ENCODE measurements at regions not wholly inside any gene's neighbourhood (a gene's known extent, or its start where the extent isn't known, plus 50 kb on each side); places are given as distances from the start of the nearest gene placed in this dataset.

DNA sequence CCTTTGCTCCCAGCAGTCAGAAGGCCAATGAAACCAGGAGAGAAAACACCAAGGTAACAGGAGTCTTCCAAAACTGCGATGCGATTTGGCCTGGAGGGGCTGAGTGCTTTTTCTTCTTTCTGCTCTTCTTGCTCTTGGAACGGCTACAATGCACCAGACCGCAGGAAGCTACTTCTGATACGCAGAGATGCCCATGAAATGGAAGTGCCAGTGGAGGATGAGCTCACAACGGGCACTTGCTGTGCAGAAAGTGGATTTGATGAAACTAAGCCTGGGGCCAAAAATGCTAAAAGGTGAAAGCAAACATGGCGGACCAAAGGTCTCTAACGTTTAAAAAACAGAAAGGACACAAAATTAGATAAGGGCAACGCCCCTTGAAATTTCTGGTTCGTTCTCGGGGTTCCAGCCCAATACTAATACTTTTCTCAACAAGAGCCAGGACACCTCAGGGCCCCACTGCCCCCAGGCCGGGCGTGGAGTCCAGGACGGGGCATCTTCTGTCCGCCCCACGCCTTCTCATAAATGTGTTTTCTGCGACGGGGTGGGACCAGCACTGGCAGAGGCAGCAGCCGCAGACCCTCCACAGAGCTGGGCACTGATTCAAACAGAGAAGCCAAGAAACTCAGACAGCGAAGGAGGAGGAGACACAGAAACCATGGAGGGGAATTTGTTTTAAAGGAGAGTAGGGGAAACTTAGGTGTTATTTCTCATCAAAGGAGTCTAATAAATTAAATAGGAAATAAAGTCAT, 101.3 kb downstream of the CRYAA start (continued):
- TF ChIP-seq POLR2A (IDR thresholded peaks at IDR 0.05; ENCODE audit: control extremely low read depth in 1 of 2, low read depth in 2 of 2, low read length in 2 of 2) (no peak), RFX5 (IDR thresholded peaks at IDR 0.05; ENCODE audit: borderline replicate concordance, low read depth, low read length) (no peak)

Data from H1 (cell line).